Cardiac fibroblast (primary cell): ENCODE measurements at regions not wholly inside any gene's neighbourhood (a gene's known extent, or its start where the extent isn't known, plus 50 kb on each side); places are given as distances from the start of the nearest gene placed in this dataset.
"Not testable (repeated sequence)": the region's sequence is repeated elsewhere in the genome, so short reads cannot be mapped to it uniquely, and the experiment has no call there.

Experiments used
- DNase-seq, 2 donors: peaks; one replicate each; pipeline versions ENCODE4 v3.0.0 to v3.0.0-alpha.2; 2010; ENCODE audit warnings: low read depth in 2 of 2
- H3K4me3 ChIP-seq, 2 donors: replicated peaks in 1 of 2; 1 replicate in 1 of 2; 2 replicates in 1 of 2; pipeline ENCODE4 v1.5.1; 2011; ENCODE audit warnings: low read depth in 2 of 2, low read length in 2 of 2, mild to moderate bottlenecking in 2 of 2, moderate library complexity in 1 of 2
- CTCF ChIP-seq: IDR thresholded peaks from one replicate; pipeline ENCODE4 v1.5.1; 2011; ENCODE audit warnings: low read depth, mild to moderate bottlenecking, low read length, inconsistent platforms

- no peak overlapping the region for H3K4me3 ChIP-seq
- TF ChIP-seq CTCF: no peak
- DNase-seq: no peak
These were observed 152.5 kb upstream of the SPANXN4 start for GRCh38 chrX:142873214-142873613.

- DNase-seq: no peak
- no peak overlapping the region for H3K4me3 ChIP-seq
- no peak for TF ChIP-seq CTCF
These were observed 140.8 kb upstream of the SPANXN4 start for GRCh38 chrX:142884881-142885280.

- no peak for DNase-seq
- no peak overlapping the region for H3K4me3 ChIP-seq
- no peak for TF ChIP-seq CTCF
These were observed 134.7 kb upstream of the SPANXN4 start for GRCh38 chrX:142891046-142891445.

- TF ChIP-seq CTCF: no peak
- DNase-seq: no peak
- H3K4me3 ChIP-seq: no peak overlapping the region
These were observed 127.6 kb upstream of the SPANXN4 start for GRCh38 chrX:142898164-142898563.

GRCh38 chrX:142923201-142923600 lies 102.5 kb upstream of the SPANXN4 start:
- H3K4me3 ChIP-seq: no peak overlapping the region
- DNase-seq: no peak
- no peak for TF ChIP-seq CTCF

GRCh38 chrX:142938793-142939192 lies 86.9 kb upstream of the SPANXN4 start:
- no peak for TF ChIP-seq CTCF
- H3K4me3 ChIP-seq: no peak overlapping the region
- no peak for DNase-seq

GRCh38 chrX:142972147-142972809 lies 53.5 kb upstream of the SPANXN4 start:
- not testable (repeated sequence) for H3K4me3 ChIP-seq, DNase-seq
